Anterior cingulate cortex (tissue), 58 donors: ENCODE measurements at regions not wholly inside any gene's neighbourhood (a gene's known extent, or its start where the extent isn't known, plus 50 kb on each side); places are given as distances from the start of the nearest gene placed in this dataset.
"Not testable (repeated sequence)": the region's sequence is repeated elsewhere in the genome, so short reads cannot be mapped to it uniquely, and the experiment has no call there.

Experiments
- DNase-seq, 58 donors: peaks; one replicate each; lab custom pipeline; 2025; lab: John Stamatoyannopoulos, UW

DNA sequence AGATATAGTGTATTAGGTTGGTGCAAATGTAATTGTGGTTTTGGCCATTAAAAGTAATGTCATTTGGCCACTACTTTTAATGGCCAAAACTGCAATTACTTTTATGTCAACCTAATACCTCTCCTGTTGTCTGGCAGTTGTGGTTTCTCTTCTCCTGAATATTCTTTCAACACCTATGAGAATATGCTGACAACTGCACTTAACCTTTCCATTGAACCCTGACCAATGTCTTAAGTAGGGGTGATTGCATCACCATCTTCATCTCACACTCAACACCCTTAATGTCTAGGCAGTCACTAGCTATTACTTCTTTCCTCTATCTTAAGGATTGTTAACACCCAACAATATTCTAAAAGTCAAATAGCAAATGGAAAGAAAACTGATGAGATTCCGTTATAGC is 200.5 kb upstream of the HSF2 start:
- DNase-seq = no peak

DNA sequence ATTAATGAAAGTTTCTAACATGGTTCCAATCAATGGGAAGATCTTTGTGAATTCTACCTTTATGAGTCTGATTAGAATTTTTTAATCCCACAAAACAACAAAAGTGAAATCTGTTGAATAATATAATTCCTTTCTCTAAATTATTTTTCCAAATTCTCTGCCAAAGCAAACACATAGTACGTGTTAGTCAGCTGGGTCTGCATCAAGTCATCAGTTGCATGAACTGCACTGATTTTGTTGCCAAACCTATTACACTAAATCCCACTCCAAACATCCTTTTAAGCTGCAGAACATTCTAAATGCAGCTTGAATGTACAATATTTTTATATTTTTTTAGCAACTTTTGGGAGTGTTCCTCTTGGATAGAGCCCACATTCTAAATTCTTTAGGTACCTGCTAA is 199.0 kb upstream of the HSF2 start:
- no peak for DNase-seq

GRCh38 chr6:122202576-122203137 is 196.8 kb upstream of the HSF2 start:
- DNase-seq = no peak

GRCh38 chr6:122207061-122207460 is 192.4 kb upstream of the HSF2 start:
- DNase-seq = no peak

- no peak for DNase-seq
These were observed 191.7 kb upstream of the HSF2 start for GRCh38 chr6:122207794-122208193.

GRCh38 chr6:122214605-122215318 is 184.7 kb upstream of the HSF2 start:
- no peak for DNase-seq

DNA sequence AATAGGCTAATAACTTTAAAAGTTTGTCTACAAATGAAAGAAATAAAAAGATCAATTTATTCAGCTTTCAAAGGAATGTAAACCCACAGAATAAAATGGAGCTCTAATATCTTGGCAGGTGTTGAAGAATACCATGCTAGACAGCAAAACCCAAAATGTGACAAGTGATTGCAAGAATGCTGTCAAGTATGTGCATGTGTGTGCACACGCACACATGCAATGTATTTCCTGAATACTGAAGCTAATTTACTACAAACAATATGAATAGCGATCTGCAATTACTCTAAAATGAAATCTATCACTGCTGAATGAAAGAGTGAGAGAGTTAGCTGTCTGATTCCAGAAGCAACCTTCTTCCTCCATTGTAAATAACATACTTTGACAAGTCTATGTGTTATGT is 179.2 kb upstream of the HSF2 start:
- DNase-seq = no peak

DNA sequence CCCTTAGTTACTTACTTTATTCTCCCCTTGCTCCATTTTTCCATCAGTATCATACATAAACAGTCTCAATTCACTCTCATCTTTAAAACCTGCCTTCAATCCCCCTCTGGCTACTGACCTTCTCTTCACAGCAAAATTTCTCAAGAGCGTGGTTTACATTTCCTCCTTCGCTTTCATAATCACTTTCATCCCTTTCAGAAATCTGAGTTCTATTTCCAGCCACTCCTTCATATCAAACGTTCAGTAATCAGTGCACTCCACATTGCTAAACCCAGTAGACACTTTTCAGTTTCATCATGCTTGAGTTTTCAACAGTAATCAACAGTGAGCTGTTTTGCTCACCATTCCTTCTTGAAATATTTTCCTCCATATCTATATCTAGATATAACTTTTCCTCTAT is 176.7 kb upstream of the HSF2 start:
- no peak for DNase-seq

- DNase-seq = no peak
These were observed 176.2 kb upstream of the HSF2 start for GRCh38 chr6:122223251-122223650.

DNA sequence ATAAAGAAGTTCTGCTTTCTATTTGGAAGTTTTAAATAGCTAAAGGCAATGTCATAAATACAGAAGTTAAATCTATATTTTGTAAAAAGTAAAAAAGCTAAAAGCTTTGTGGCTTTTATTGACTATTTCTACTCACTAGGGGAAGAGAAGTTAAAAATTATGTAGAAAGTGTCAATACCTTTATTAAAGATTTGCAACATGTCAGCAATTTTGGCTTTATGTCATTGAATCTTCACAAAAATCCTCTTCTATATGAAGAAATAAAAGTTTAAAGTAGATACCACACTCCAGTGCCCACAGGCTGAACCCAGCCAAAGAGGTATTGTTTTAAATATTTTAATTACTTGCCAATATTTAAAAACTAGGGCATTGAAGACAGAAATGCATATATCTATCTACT is 160.6 kb upstream of the HSF2 start:
- DNase-seq = no peak

- no peak for DNase-seq
These were observed 152.4 kb upstream of the HSF2 start for GRCh38 chr6:122246906-122247658.

GRCh38 chr6:122248001-122248669 is 151.3 kb upstream of the HSF2 start:
- DNase-seq = no peak

DNA sequence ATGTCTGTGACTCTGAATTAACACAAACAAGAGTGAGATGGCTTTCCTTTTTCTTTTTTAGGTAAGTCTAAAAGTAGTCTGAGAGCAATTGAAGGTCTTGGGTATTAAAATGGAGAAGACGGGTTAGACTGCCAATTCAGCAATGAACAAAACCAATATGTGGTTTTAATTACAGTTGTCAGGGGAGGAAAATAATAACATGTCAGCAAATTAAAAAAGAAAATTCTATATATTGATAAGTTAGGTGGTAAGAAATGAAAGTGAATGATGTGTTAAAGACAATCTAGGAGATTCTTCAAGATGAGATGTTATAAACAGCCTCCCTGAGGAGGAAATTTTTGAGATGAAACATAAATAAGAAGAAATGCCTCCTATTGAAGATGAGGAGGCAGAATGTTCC is 150.6 kb upstream of the HSF2 start:
- no peak for DNase-seq

- no peak for DNase-seq
These were observed 140.6 kb upstream of the HSF2 start for GRCh38 chr6:122258839-122259238.

DNA sequence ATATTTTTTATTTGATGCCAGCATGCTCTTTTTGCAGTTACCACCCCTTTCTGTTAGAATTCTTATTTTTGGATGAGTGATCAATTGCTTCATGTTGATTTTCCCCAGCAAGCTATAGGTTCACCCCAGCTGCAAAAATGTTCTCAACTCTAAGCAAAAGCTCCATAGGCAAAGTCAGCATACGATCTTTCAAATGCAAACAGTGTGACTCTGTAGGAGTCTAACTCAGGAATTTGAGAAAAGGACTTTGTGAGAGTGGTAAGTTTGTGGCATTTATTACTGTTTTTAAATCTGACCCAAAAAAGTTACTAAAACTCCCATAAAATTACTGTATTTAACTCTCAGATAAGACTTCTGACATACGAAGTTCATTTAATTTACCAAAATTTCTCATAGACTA is 134.9 kb upstream of the HSF2 start:
- DNase-seq = no peak

- no peak for DNase-seq
These were observed 133.7 kb upstream of the HSF2 start for GRCh38 chr6:122265755-122266154.

GRCh38 chr6:122268394-122268793 is 131.1 kb upstream of the HSF2 start:
- no peak for DNase-seq

GRCh38 chr6:122276637-122277036 is 122.8 kb upstream of the HSF2 start:
- DNase-seq = no peak

- not testable (repeated sequence) for DNase-seq
These were observed 119.1 kb upstream of the HSF2 start for GRCh38 chr6:122280105-122281021.

DNA sequence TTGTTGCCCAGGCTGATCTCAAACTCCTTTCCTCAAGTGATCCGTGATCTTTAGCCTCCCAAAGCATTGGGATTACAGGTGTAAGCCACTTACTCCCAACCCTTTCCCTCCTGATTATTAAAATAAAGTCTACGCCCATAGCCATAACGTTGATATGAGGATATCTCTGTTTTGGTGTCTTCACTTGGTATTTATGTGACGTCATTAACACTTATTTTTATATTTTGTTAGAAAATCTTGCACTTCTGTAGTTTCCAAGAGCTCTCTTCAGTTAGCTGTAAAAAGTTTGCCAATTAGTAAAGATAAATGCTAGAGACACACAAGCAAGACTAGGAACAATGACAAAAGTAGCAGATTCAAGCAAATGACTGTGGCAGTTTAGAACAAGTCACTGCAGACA is 115.6 kb upstream of the HSF2 start:
- no peak for DNase-seq
